WERI-Rb-1 (cell line): ENCODE measurements at regions not wholly inside any gene's neighbourhood (a gene's known extent, or its start where the extent isn't known, plus 50 kb on each side); places are given as distances from the start of the nearest gene placed in this dataset.

Experiments
- DNase-seq: peaks from one replicate; pipeline ENCODE4 v3.0.0-alpha.2; 2020
- H3K27ac ChIP-seq: fragments of 250-450 bp; sonication (Bioruptor Pico); 2 replicates; pipeline ENCODE4 v1.5.1; 2020; ENCODE audit warnings: mild to moderate bottlenecking, moderate library complexity
- H3K27me3 ChIP-seq: fragments of 250-450 bp; sonication (Bioruptor Pico); 2 replicates; pipeline ENCODE4 v1.5.1; 2021; ENCODE audit warnings: mild to moderate bottlenecking, low read depth, moderate library complexity; ENCODE audit not compliant: insufficient read depth, severe bottlenecking
- H3K36me3 ChIP-seq: fragments of 250-450 bp; sonication (Bioruptor Pico); 2 replicates; pipeline ENCODE4 v1.5.1; 2020; ENCODE audit warnings: mild to moderate bottlenecking, moderate library complexity
- H3K4me3 ChIP-seq: 2 replicates; pipeline ENCODE4 v1.5.1; 2011; ENCODE audit warnings: low read depth, mild to moderate bottlenecking, control low read depth, low read length
- H3K9me3 ChIP-seq: fragments of 250-450 bp; sonication (Bioruptor Pico); 2 replicates; pipeline ENCODE4 v1.5.1; 2021; ENCODE audit warnings: mild to moderate bottlenecking, moderate library complexity; ENCODE audit not compliant: severe bottlenecking
- CTCF ChIP-seq: IDR thresholded peaks from 2 replicates; pipeline ENCODE4 v1.5.1; 2011; ENCODE audit warnings: low read depth, mild to moderate bottlenecking, control low read depth, inconsistent platforms, low read length

DNA sequence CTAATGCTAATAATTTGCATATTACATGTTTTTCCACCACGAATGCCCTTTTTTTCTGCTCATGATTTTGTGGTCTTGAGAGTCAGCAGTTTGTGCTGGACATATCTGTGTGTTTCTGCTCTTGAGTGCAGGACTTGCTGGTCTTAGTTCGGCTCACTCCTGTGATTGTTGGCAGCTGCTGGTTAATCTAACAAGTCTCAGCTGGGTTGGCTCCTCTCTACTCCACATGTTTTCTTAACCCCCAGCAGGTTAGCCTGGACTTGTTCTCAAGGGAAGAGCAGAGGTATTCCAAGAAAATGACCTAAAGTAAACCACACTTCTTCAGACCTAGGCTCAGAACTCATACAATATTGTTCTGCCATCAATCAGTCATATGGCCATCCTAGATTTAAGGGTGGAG is 1238.9 kb downstream of the XPNPEP1 start:
- no peaks in the 10 kb centered on the region for H3K27me3 ChIP-seq
- no peak for DNase-seq
- no peak for TF ChIP-seq CTCF
- H3K9me3 ChIP-seq: no peaks in the 10 kb centered on the region
- H3K27ac ChIP-seq: no peak overlapping the region
- no peaks in the 10 kb centered on the region for H3K36me3 ChIP-seq
- no peak overlapping the region for H3K4me3 ChIP-seq

- TF ChIP-seq CTCF: no peak
- no peak for DNase-seq
- H3K9me3 ChIP-seq: no peaks in the 10 kb centered on the region
- no peak overlapping the region for H3K4me3 ChIP-seq
- H3K27me3 ChIP-seq: no peaks in the 10 kb centered on the region
- no peaks in the 10 kb centered on the region for H3K36me3 ChIP-seq
- H3K27ac ChIP-seq: no peak overlapping the region
These were observed 1249.6 kb downstream of the XPNPEP1 start for GRCh38 chr10:108673741-108674140.

DNA sequence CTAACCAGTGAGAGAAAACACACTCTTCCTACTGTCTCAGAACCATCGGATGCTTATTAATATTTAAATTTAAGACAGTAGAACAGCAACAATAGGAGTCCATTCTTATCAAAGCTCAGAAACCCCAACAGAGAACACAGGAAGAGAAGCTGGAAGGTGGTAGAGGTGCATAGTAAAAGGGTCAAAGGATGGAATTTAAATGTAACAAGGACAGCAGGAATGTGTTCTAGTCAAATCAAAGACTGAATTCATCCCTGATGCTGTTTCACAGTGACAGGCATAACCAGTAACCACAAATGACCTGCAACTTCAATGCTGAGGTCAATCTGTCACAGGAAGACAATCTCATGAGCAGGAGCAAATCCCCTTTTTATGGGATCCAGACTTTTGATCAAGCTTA is 1259.7 kb downstream of the XPNPEP1 start:
- Histone ChIP-seq H3K27ac (no peak overlapping the region), H3K36me3 (no peaks in the 10 kb centered on the region), H3K27me3 (no peaks in the 10 kb centered on the region), H3K9me3 (no peaks in the 10 kb centered on the region), H3K4me3 (no peak overlapping the region)
- peak; percentile 15 for DNase-seq
- no peak for TF ChIP-seq CTCF

DNA sequence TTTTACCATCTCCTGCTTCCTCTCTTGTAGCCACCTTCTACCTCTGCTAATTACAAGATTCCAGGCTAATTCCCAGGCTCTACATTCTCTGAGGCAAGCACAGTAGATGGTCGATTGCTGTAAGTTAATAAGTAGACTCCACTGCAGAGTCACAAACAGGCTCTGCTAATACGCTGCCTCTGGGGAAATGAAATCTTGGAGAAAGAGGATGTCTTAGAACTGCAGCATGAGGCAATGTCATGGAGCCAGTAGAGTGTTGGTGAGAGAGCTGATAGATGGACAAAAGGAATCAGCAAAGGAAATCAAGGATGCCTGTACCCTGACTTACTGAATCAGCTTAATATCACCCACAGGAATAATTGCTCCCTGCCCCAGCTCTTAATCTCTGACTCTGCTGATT is 1260.3 kb downstream of the XPNPEP1 start:
- Histone ChIP-seq H3K4me3 (no peak overlapping the region), H3K27me3 (no peaks in the 10 kb centered on the region), H3K36me3 (no peaks in the 10 kb centered on the region), H3K9me3 (no peaks in the 10 kb centered on the region), H3K27ac (no peak overlapping the region)
- DNase-seq: no peak
- no peak for TF ChIP-seq CTCF

- Histone ChIP-seq H3K27me3 (no peaks in the 10 kb centered on the region), H3K27ac (no peak overlapping the region), H3K4me3 (no peak overlapping the region), H3K36me3 (no peaks in the 10 kb centered on the region), H3K9me3 (no peaks in the 10 kb centered on the region)
- no peak for TF ChIP-seq CTCF
- no peak for DNase-seq
These were observed 1268.3 kb downstream of the XPNPEP1 start for GRCh38 chr10:108655057-108655456.

- H3K4me3 ChIP-seq: no peak overlapping the region
- H3K27me3 ChIP-seq: no peaks in the 10 kb centered on the region
- no peak for DNase-seq
- no peaks in the 10 kb centered on the region for H3K9me3 ChIP-seq
- H3K36me3 ChIP-seq: no peaks in the 10 kb centered on the region
- no peak for TF ChIP-seq CTCF
- no peak overlapping the region for H3K27ac ChIP-seq
These were observed 1269.8 kb downstream of the XPNPEP1 start for GRCh38 chr10:108653531-108653930.
